SK-N-SH treated with all-trans-retinoic acid at 6 μM for 48 hours (cell line): ENCODE measurements at regions not wholly inside any gene's neighbourhood (a gene's known extent, or its start where the extent isn't known, plus 50 kb on each side); places are given as distances from the start of the nearest gene placed in this dataset.

Source experiments
- ATAC-seq: fragments of 200-7000 bp; cut with Tn5 transposase; 3 replicates; pipeline ENCODE4 v1.9.1; 2020; ENCODE audit warnings: mild to moderate bottlenecking, moderate library complexity
- ARNTL ChIP-seq: fragments of 450-650 bp; formaldehyde crosslinking; IDR thresholded peaks from 2 replicates; pipeline ENCODE4 v1.5.0; 2020; ENCODE audit warnings: low read depth, mild to moderate bottlenecking, moderate library complexity, borderline replicate concordance
- BACH2 ChIP-seq: fragments of 250-450 bp; sonication (Bioruptor Pico); IDR thresholded peaks from 2 replicates; pipeline ENCODE4 v1.9.0; 2021; ENCODE audit warnings: mild to moderate bottlenecking, borderline replicate concordance
- CSDC2 ChIP-seq: fragments of 250-450 bp; sonication (Bioruptor Pico); IDR thresholded peaks from 2 replicates; pipeline ENCODE4 v1.5.0; 2020; ENCODE audit warnings: mild to moderate bottlenecking, moderate library complexity
- CSRNP3 ChIP-seq: fragments of 250-450 bp; sonication (Bioruptor Pico); IDR thresholded peaks from 2 replicates; pipeline ENCODE4 v1.5.1; 2021; ENCODE audit warnings: mild to moderate bottlenecking, moderate library complexity
- ESRRG ChIP-seq: fragments of 250-450 bp; sonication (Bioruptor Pico); IDR thresholded peaks from 2 replicates; pipeline ENCODE4 v1.6.1; 2021; ENCODE audit warnings: mild to moderate bottlenecking
- GLIS3 ChIP-seq: fragments of 250-450 bp; sonication (Bioruptor Pico); IDR thresholded peaks from 2 replicates; pipeline ENCODE4 v1.5.0; 2020; ENCODE audit warnings: mild to moderate bottlenecking, moderate library complexity
- ISL1 ChIP-seq: fragments of 250-450 bp; sonication (Bioruptor Pico); IDR thresholded peaks from 2 replicates; pipeline ENCODE4 v2.1.2; 2022; ENCODE audit warnings: mild to moderate bottlenecking, moderate library complexity
- OSR1 ChIP-seq: fragments of 250-450 bp; sonication (Bioruptor Pico); IDR thresholded peaks from 2 replicates; pipeline ENCODE4 v1.8.0; 2022; ENCODE audit warnings: moderate library complexity, mild to moderate bottlenecking, inconsistent platforms
- PATZ1 ChIP-seq: fragments of 250-450 bp; sonication (Bioruptor Pico); IDR thresholded peaks from 2 replicates; pipeline ENCODE4 v1.8.0; 2020; ENCODE audit warnings: mild to moderate bottlenecking, moderate library complexity, borderline replicate concordance
- POU6F1 ChIP-seq: fragments of 250-450 bp; sonication (Bioruptor Pico); IDR thresholded peaks from 2 replicates; pipeline ENCODE4 v1.8.0; 2021; ENCODE audit warnings: low read depth, mild to moderate bottlenecking, moderate library complexity, borderline replicate concordance
- PPARA ChIP-seq: fragments of 250-450 bp; sonication (Bioruptor Pico); IDR thresholded peaks from 2 replicates; pipeline ENCODE4 v1.5.0; 2020; ENCODE audit warnings: mild to moderate bottlenecking, borderline replicate concordance
- RARB ChIP-seq: fragments of 250-450 bp; sonication (Bioruptor Pico); IDR thresholded peaks from 2 replicates; pipeline ENCODE4 v1.8.0; 2021; ENCODE audit warnings: mild to moderate bottlenecking, moderate library complexity
- SNAI2 ChIP-seq: fragments of 250-450 bp; sonication (Bioruptor Pico); IDR thresholded peaks from 2 replicates; pipeline ENCODE4 v1.5.0; 2020; ENCODE audit warnings: mild to moderate bottlenecking, moderate library complexity
- TCF4 ChIP-seq: fragments of 250-450 bp; sonication (Bioruptor Pico); IDR thresholded peaks from 2 replicates; pipeline ENCODE4 v1.8.0; 2021; ENCODE audit warnings: mild to moderate bottlenecking, moderate library complexity, borderline replicate concordance
- TOX ChIP-seq: fragments of 250-450 bp; sonication (Bioruptor Pico); IDR thresholded peaks from 2 replicates; pipeline ENCODE4 v1.8.0; 2021; ENCODE audit warnings: mild to moderate bottlenecking, moderate library complexity, borderline replicate concordance
- TSHZ2 ChIP-seq: fragments of 250-450 bp; sonication (Bioruptor Pico); IDR thresholded peaks from 2 replicates; pipeline ENCODE4 v1.5.0; 2020; ENCODE audit warnings: mild to moderate bottlenecking, moderate library complexity
- ZC3H10 ChIP-seq: fragments of 250-450 bp; sonication (Bioruptor Pico); IDR thresholded peaks from 2 replicates; pipeline ENCODE4 v1.5.1; 2021; ENCODE audit warnings: mild to moderate bottlenecking, moderate library complexity
- ZFP3 ChIP-seq: fragments of 250-450 bp; sonication (Bioruptor Pico); IDR thresholded peaks from 2 replicates; pipeline ENCODE4 v1.5.0; 2020; ENCODE audit warnings: mild to moderate bottlenecking, moderate library complexity
- ZFP30 ChIP-seq: fragments of 450-650 bp; formaldehyde crosslinking; IDR thresholded peaks from 2 replicates; pipeline ENCODE4 v1.5.0; 2022; ENCODE audit warnings: mild to moderate bottlenecking, moderate library complexity
- ZNF565 ChIP-seq: fragments of 450-650 bp; formaldehyde crosslinking; conservative IDR thresholded peaks from 2 replicates; pipeline ENCODE4 v1.5.0; 2020; ENCODE audit warnings: low read depth, mild to moderate bottlenecking, moderate library complexity
- ZNF70 ChIP-seq: fragments of 450-650 bp; formaldehyde crosslinking; IDR thresholded peaks from 2 replicates; pipeline ENCODE4 v1.5.0; 2020; ENCODE audit warnings: mild to moderate bottlenecking, moderate library complexity
- ZNF8 ChIP-seq: fragments of 450-650 bp; formaldehyde crosslinking; IDR thresholded peaks from 2 replicates; pipeline ENCODE4 v1.5.0; 2020; ENCODE audit warnings: mild to moderate bottlenecking, moderate library complexity

GRCh38 chr9:28443461-28443860 is 870.2 kb upstream of the C9orf72 start:
- ATAC-seq, result no peak
- TF ChIP-seq ZNF8 (CRISPR knock-in tag) (no peak), PPARA (CRISPR knock-in tag) (no peak), SNAI2 (no peak)

GRCh38 chr9:28444637-28445036 is 871.4 kb upstream of the C9orf72 start:
- no peak for ATAC-seq
- no peak for TF ChIP-seq GLIS3
- no peak for TF ChIP-seq ZNF565 (CRISPR knock-in tag)
- no peak for TF ChIP-seq ZC3H10 (CRISPR knock-in tag)
- TF ChIP-seq CSDC2, result no peak
- TF ChIP-seq PPARA (CRISPR knock-in tag), result no peak
- no peak for TF ChIP-seq SNAI2
- TF ChIP-seq TCF4 (CRISPR knock-in tag), result no peak
- TF ChIP-seq PATZ1 (CRISPR knock-in tag), result no peak
- TF ChIP-seq OSR1 (CRISPR knock-in tag), result no peak
- no peak for TF ChIP-seq ZFP30 (CRISPR knock-in tag)
- TF ChIP-seq CSRNP3, result no peak
- TF ChIP-seq ARNTL, result no peak
- no peak for TF ChIP-seq ZNF8 (CRISPR knock-in tag)
- no peak for TF ChIP-seq TSHZ2 (CRISPR knock-in tag)
- no peak for TF ChIP-seq POU6F1 (CRISPR knock-in tag)
- TF ChIP-seq RARB (CRISPR knock-in tag), result no peak
- no peak for TF ChIP-seq ZNF70

GRCh38 chr9:28445211-28445610 is 871.9 kb upstream of the C9orf72 start:
- ATAC-seq, result no peak
- TF ChIP-seq ESRRG (CRISPR knock-in tag) (no peak), PATZ1 (CRISPR knock-in tag) (no peak), ZNF70 (no peak), BACH2 (CRISPR knock-in tag) (no peak), ZC3H10 (CRISPR knock-in tag) (no peak), ZNF565 (CRISPR knock-in tag) (no peak), TOX (CRISPR knock-in tag) (no peak), ZNF8 (CRISPR knock-in tag) (no peak), OSR1 (CRISPR knock-in tag) (no peak), PPARA (CRISPR knock-in tag) (no peak), ZFP3 (CRISPR knock-in tag) (no peak), ISL1 (CRISPR knock-in tag) (no peak), SNAI2 (no peak), TCF4 (CRISPR knock-in tag) (no peak), ZFP30 (CRISPR knock-in tag) (no peak), CSRNP3 (no peak), ARNTL (no peak), TSHZ2 (CRISPR knock-in tag) (no peak), CSDC2 (no peak)
